DMS79 (cell line): ENCODE measurements at regions not wholly inside any gene's neighbourhood (a gene's known extent, or its start where the extent isn't known, plus 50 kb on each side); places are given as distances from the start of the nearest gene placed in this dataset.
"Not testable (repeated sequence)": the region's sequence is repeated elsewhere in the genome, so short reads cannot be mapped to it uniquely, and the experiment has no call there.

Experiments
- DNase-seq: peaks from one replicate; lab custom pipeline; 2025; lab: John Stamatoyannopoulos, UW

DNA sequence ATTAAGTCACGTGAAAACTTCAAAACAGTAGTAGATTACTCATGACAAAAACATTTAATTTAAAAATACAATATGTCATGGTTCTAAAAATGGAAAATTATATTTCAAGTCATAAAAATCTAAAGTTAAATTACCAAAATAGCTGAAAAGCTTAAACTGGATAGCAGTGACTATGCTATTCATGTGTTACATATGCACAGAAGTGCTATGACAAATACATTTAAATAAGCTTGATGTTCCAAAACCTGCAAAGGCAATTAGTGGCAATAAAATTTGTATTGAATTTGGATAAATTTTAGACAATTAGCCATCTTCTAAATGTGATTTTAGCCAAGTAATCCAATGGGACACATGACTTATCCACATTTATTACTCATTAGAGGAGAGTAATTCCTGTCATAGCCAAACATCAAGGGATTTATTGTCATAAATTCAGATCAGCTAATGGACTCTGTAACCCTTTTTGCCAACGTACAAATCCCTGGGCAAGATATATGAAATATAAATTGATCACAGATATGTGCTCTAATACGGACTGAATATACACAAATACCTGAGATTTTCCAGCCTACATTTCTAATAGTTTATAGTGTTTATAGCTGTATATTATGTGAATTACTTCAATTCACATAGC, 419.4 kb downstream of the ISL1 start:
- DNase-seq, result no peak

DNA sequence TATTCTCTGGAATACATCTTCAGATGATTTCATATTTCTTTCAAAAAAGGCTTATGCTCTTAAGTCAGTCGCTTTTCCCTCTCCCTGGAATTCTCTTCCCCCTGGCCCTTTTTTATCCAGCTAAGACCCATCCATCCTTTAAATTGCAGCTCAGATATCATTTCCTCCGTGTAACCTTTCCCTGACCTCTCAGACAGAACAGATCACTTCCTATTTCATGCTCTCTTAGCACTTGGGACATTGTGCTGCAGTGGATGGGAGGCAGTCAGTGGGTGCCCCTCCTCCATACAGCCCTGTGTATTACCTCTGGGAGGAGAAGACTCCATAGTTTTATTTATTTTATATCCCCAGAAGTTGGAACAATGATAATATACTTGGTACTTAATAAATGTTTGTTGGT, 423.4 kb downstream of the ISL1 start:
- DNase-seq, result no peak

GRCh38 chr5:51810592-51810991, 427.3 kb downstream of the ISL1 start:
- DNase-seq, result no peak

- no peak for DNase-seq
Observed at GRCh38 chr5:51811883-51812471, 428.7 kb downstream of the ISL1 start.

GRCh38 chr5:51814817-51815216, 431.6 kb downstream of the ISL1 start:
- DNase-seq, result not testable (repeated sequence)

DNA sequence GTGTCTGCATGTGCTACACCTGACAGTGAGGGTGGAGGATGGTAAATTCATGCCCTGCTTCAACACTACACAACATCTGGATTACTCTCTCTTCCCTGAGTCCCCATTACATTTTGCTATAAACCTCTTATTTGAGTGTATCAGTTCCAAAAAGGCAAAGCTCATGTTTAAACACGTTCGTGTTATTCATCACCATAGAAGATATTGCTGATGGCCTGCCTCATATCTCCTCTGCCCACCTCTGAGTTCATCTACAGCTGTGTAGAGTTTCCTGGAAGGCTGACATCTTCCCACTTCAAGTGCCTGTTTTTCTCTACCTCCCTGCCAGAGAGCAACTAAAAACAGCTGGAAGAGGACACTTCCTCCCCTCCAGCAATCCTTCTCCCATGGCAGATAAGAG, 433.2 kb downstream of the ISL1 start:
- DNase-seq, result no peak

GRCh38 chr5:51821697-51822096, 438.4 kb downstream of the ISL1 start:
- DNase-seq, result no peak

- DNase-seq, result no peak
Observed at GRCh38 chr5:51829230-51829629, 446.0 kb downstream of the ISL1 start.

DNA sequence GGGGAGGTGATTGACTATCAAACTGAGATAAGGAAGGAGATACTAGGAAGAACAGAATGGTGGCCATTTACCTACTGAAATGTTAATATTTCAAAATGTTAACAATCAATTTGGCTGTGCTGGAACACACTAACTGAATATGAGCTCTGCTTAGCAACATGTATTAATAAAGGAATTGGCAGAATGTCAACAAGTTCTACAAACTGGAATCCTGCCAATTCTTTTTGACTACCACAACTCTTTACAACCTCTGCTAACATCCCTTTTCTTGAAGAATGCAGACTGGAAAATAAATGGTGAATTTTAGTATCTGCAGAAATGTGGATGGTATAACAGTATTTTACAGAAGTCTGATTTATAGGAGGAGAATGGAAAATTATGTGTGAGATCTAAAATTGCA, 446.4 kb downstream of the ISL1 start:
- DNase-seq, result no peak

DNA sequence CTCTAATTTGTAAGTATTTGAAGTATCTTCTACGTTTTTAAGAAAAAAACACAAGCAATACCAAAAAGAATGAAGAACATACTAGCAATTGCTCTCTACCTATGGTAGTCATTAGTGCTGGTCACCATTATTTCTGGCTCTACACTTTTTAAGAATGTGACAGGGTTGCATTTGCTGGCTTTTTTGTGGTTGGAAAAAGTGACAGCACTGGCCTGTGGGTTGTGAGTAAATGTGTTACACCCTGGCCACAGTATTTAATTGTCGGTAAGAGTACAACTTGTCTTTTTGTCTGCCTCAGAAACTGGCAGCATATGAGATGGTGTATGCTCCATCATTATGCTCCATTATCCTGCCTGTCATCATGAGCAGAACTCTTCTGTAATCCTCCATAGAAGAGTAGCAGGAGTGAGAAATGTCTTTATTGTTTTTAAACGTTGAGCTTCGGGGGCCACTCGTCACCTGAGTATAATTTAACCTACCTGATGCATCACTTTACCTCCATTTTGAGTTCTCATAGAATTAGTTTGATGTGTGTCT, 449.8 kb downstream of the ISL1 start:
- no peak for DNase-seq

- DNase-seq, result no peak
Observed at GRCh38 chr5:51838459-51838858, 455.2 kb downstream of the ISL1 start.

- DNase-seq, result no peak
Observed at GRCh38 chr5:51843893-51844292, 460.6 kb downstream of the ISL1 start.

GRCh38 chr5:51846015-51846414, 462.8 kb downstream of the ISL1 start:
- DNase-seq, result no peak

- no peak for DNase-seq
Observed at GRCh38 chr5:51859624-51860023, 476.4 kb downstream of the ISL1 start.

GRCh38 chr5:51860532-51861018, 477.3 kb downstream of the ISL1 start:
- DNase-seq, result no peak

GRCh38 chr5:51872144-51872543, 488.9 kb downstream of the ISL1 start:
- no peak for DNase-seq

DNA sequence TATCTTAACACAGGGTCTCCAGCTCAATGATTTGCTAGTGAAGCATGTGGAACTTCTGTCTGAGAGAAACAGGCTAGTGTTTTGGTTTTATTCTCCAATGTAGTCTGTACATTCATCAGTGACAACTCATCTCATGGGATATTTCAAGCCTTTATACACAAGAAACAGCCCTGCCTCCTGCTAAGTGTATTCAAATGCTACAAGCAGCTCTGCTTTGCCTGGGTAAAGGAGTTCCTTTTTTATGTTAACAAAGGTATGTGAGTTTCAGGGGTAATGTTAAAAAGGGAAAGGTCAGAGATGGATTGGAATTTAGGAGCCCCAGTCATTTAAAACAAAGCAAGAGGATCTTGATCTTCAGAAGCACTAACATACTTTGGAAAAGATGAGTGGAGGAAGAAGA, 498.7 kb downstream of the ISL1 start:
- no peak for DNase-seq

DNA sequence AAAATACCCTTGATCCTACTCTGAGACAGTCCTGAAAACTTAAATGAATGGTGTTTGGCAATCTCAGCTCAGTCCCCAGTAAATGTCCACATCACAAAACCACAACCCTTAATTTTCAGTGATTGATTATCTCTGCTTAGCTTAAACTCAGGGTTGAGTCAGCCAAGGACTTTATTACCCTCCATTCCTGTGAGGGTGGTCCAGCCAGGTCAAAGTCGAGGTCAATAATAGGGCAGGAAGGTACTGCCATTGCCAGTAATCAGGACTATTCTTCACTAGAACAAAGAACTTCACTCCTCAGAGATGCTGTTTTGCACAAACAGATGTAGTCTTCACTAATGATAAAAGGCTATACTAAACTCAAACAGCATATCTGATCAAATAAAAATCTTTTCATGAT, 499.4 kb downstream of the ISL1 start:
- DNase-seq, result no peak

- no peak for DNase-seq
Observed at GRCh38 chr5:51889703-51890102, 506.5 kb downstream of the ISL1 start.

- DNase-seq, result no peak
Observed at GRCh38 chr5:51890435-51891116, 507.3 kb downstream of the ISL1 start.

DNA sequence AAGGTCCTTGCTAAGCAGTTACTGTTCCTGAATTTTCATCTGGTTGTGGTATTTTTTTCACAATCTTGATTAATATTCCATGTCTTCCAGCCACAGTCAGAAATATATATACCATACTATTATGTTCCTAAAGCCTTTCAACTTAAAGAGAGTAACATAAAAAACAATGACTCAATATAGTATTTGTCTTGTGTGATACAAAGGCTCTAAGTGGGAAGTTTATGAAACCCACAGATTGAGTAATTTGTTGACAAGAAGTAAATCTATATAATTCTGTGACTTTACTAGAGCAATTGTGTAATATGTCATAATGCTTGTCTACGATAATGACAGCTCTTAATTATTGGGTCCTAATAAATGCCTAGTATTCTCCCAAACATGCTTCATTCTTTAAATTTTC, 509.4 kb downstream of the ISL1 start:
- no peak for DNase-seq

- no peak for DNase-seq
Observed at GRCh38 chr5:51895834-51896233, 512.6 kb downstream of the ISL1 start.

GRCh38 chr5:51902512-51902911, 519.3 kb downstream of the ISL1 start:
- peak; percentile 71 for DNase-seq
